Peyer's patch (tissue), 4 donors: ENCODE measurements at regions not wholly inside any gene's neighbourhood (a gene's known extent, or its start where the extent isn't known, plus 50 kb on each side); places are given as distances from the start of the nearest gene placed in this dataset.
"Not testable (repeated sequence)": the region's sequence is repeated elsewhere in the genome, so short reads cannot be mapped to it uniquely, and the experiment has no call there.

Experiments used
- DNase-seq, 3 donors: peaks; one replicate each; pipeline ENCODE4 v3.0.0-alpha.2; 2017 to 2019
- H3K27ac ChIP-seq, 4 donors: fragments of 200-600 bp; sonication (generic); one replicate each; pipeline ENCODE4 v1.5.1; 2016 to 2019
- H3K27me3 ChIP-seq, 2 donors: fragments of 200-600 bp; sonication (generic); one replicate each; pipeline ENCODE4 v1.5.1; 2019
- H3K36me3 ChIP-seq, 3 donors: fragments of 200-600 bp; sonication (generic); one replicate each; pipeline ENCODE4 v1.5.1; 2016 to 2019
- H3K4me1 ChIP-seq, 4 donors: fragments of 200-600 bp; sonication (generic); one replicate each; pipeline ENCODE4 v1.5.1; 2016 to 2019
- H3K4me3 ChIP-seq, 4 donors: fragments of 200-600 bp; sonication (generic); 1 replicate in 3 of 4; 2 replicates in 1 of 4; pipeline ENCODE4 v1.5.1; 2016 to 2019; ENCODE audit warnings: mild to moderate bottlenecking in 1 of 4
- H3K9me3 ChIP-seq, 4 donors: fragments of 200-600 bp; sonication (generic); one replicate each; pipeline ENCODE4 v1.5.1; 2016 to 2019; ENCODE audit warnings: mild to moderate bottlenecking in 1 of 4
- CTCF ChIP-seq, 6 experiments: fragments of 450-650 bp in 4 of 6; fragments of 200-600 bp in 2 of 6; sonication (generic) in 1 of 6; IDR thresholded peaks; one replicate each; pipeline ENCODE4 v1.5.1; 2017 to 2019; ENCODE audit warnings: antibody characterized with exemption in 6 of 6, mild to moderate bottlenecking in 3 of 6, moderate library complexity in 1 of 6
- POLR2A ChIP-seq, 2 donors: fragments of 450-650 bp; IDR thresholded peaks; one replicate each; pipeline ENCODE4 v1.5.1; 2017; ENCODE audit warnings: antibody characterized with exemption in 2 of 2, mild to moderate bottlenecking in 2 of 2, moderate library complexity in 2 of 2

- Histone ChIP-seq H3K4me1 (no peaks in the 10 kb centered on the region), H3K36me3 (no peaks in the 10 kb centered on the region), H3K4me3 (no peak overlapping the region), H3K27me3 (no peaks in the 10 kb centered on the region), H3K9me3 (no peaks in the 10 kb centered on the region), H3K27ac (no peak overlapping the region)
- DNase-seq: no peak
- TF ChIP-seq CTCF (IDR thresholded peaks at IDR 0.05): no peak
- TF ChIP-seq POLR2A (IDR thresholded peaks at IDR 0.05): no peak
These were observed 177.6 kb downstream of the C12orf75 start for GRCh38 chr12:105508096-105508495.

- Histone ChIP-seq H3K36me3 (no peaks in the 10 kb centered on the region), H3K4me3 (no peak overlapping the region), H3K27me3 (no peaks in the 10 kb centered on the region), H3K27ac (no peak overlapping the region), H3K9me3 (no peaks in the 10 kb centered on the region), H3K4me1 (no peaks in the 10 kb centered on the region)
- DNase-seq: no peak
- TF ChIP-seq POLR2A (IDR thresholded peaks at IDR 0.05) (no peak), CTCF (IDR thresholded peaks at IDR 0.05) (no peak)
These were observed 180.0 kb downstream of the C12orf75 start for GRCh38 chr12:105510526-105510925.

- H3K4me3 ChIP-seq, DNase-seq: not testable (repeated sequence)
These were observed 182.4 kb downstream of the C12orf75 start for GRCh38 chr12:105512861-105513260.

DNA sequence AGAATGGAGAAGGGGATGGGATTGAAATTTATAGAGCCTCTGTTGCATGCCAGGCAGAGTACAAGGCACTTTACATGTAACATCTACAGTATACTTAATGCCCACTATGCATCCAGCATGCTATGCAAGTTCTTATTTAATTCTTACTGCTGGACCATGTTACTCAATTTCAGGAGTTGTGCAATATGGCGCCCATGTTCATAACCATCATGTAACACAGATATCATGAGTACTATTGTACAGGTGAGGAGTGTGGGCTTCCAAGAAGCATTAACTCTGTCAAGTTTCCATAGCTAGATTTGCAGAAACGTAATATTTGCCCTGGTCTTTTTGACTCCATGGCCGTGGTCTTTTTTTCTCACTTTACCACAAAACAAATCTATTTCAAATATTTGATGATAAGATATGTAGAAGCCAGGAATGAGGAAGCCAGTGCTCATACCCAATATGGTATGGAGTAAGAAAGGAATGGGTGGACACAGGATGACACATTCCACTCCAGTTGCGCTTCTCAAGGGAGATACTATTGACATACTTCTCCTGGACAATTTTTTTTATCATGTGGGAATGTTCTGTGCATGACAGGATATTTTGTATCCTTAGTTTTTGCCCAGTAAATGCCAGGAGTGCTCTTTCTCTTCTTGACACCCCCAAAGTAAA is 191.8 kb downstream of the C12orf75 start:
- no peak for TF ChIP-seq CTCF (IDR thresholded peaks at IDR 0.05)
- no peak for TF ChIP-seq POLR2A (IDR thresholded peaks at IDR 0.05)
- Histone ChIP-seq H3K9me3 (no peaks in the 10 kb centered on the region), H3K4me3 (no peak overlapping the region), H3K27ac (no peak overlapping the region), H3K27me3 (no peaks in the 10 kb centered on the region), H3K4me1 (no peaks in the 10 kb centered on the region), H3K36me3 (no peaks in the 10 kb centered on the region)
- no peak for DNase-seq

More at GRCh38 chr12:105512861-105513260, 182.4 kb downstream of the C12orf75 start:
- H3K27ac ChIP-seq, H3K4me1 ChIP-seq, H3K36me3 ChIP-seq, H3K9me3 ChIP-seq, H3K27me3 ChIP-seq: not testable (repeated sequence)

GRCh38 chr12:105523164-105524057 is 192.9 kb downstream of the C12orf75 start:
- no peaks in the 10 kb centered on the region for H3K36me3 ChIP-seq
- no peaks in the 10 kb centered on the region for H3K4me1 ChIP-seq
- DNase-seq: peak in 1 of 3 donors; percentile 49
- no peaks in the 10 kb centered on the region for H3K27me3 ChIP-seq
- H3K9me3 ChIP-seq: no peaks in the 10 kb centered on the region
- no peak overlapping the region for H3K4me3 ChIP-seq
- TF ChIP-seq CTCF (IDR thresholded peaks at IDR 0.05) (no peak), POLR2A (IDR thresholded peaks at IDR 0.05) (no peak)
- no peak overlapping the region for H3K27ac ChIP-seq

- TF ChIP-seq POLR2A (IDR thresholded peaks at IDR 0.05) (no peak), CTCF (IDR thresholded peaks at IDR 0.05) (no peak)
- DNase-seq: no peak
- H3K36me3 ChIP-seq: no peaks in the 10 kb centered on the region
- no peaks in the 10 kb centered on the region for H3K4me1 ChIP-seq
- no peak overlapping the region for H3K27ac ChIP-seq
- no peak overlapping the region for H3K4me3 ChIP-seq
- no peaks in the 10 kb centered on the region for H3K27me3 ChIP-seq
- H3K9me3 ChIP-seq: no peaks in the 10 kb centered on the region
These were observed 194.5 kb downstream of the C12orf75 start for GRCh38 chr12:105524961-105525360.
